GM10266 (cell line): ENCODE measurements at regions not wholly inside any gene's neighbourhood (a gene's known extent, or its start where the extent isn't known, plus 50 kb on each side); places are given as distances from the start of the nearest gene placed in this dataset.
A peak's percentile ranks its signal among the peaks of the same experiment; 100 is the strongest.
"Not testable (repeated sequence)": the region's sequence is repeated elsewhere in the genome, so short reads cannot be mapped to it uniquely, and the experiment has no call there.

Experiments
- DNase-seq: peaks from one replicate; pipeline ENCODE4 v3.0.0; 2012; ENCODE audit errors: extremely low spot score
- CTCF ChIP-seq: IDR thresholded peaks from 2 replicates; pipeline ENCODE4 v1.5.1; 2012; ENCODE audit warnings: mild to moderate bottlenecking, low read depth; ENCODE audit not compliant: control insufficient read depth, insufficient read depth; ENCODE audit errors: missing control alignments

- DNase-seq: no peak
- TF ChIP-seq CTCF: no peak
Measured at GRCh38 chr14:49954171-49954631, 61.3 kb downstream of the ARF6 start.

DNA sequence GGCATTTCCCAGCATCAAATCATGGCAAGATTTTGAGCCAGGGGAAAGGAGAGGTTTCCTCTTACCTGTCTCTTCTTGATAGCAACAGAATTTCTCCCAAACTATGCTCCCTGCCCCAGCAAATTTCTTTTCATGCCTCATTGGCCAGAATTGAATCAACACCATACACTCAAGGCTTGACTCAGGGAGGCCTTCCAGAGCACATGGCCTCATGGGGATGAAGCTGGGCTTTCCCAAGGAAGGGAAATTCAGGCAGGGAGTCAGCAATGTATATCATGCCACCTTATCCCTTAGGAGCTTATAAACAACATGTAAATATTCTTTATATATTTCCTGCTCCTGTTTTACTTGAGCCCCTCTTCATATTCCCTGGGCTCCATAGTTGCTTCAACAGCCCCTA, 62.1 kb downstream of the ARF6 start:
- DNase-seq: no peak

DNA sequence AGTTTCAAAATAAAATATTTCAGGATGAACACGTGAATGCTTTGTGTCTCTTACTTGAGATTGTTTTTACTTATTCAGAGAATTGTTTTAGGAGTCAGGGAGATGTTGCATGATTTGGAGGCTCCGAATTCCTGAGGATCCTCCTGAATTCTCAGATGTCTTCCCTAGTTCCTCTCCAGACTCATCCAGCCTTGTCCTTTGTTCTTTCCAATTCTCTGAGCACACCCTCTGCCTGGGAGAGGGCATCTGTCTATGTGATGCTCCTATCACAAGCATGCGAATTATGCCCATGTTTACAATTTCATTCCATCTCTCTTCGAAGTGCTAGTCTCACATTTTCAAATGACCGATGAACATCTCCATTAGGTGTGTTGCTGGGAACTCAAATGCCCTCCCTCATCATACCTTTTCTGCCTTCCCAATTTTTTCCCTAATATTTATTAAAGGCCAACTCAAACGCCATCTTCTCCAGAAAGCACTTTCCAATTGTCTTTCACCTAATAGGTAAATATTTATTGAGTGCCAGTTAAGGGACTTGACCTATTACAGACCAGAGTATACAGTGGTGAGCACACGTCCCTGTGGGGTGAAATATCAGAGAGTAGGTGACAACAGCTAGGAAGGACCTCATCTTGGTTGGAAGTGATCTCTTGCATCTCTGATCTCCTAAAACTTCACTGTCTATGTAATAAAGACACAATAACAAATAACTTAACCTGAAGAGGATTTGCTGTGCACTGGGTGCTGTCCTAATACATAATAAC, 64.4 kb downstream of the ARF6 start:
- no peak for TF ChIP-seq CTCF
- DNase-seq: no peak

More for the DNA sequence above, 62.1 kb downstream of the ARF6 start:
- no peak for TF ChIP-seq CTCF

DNA sequence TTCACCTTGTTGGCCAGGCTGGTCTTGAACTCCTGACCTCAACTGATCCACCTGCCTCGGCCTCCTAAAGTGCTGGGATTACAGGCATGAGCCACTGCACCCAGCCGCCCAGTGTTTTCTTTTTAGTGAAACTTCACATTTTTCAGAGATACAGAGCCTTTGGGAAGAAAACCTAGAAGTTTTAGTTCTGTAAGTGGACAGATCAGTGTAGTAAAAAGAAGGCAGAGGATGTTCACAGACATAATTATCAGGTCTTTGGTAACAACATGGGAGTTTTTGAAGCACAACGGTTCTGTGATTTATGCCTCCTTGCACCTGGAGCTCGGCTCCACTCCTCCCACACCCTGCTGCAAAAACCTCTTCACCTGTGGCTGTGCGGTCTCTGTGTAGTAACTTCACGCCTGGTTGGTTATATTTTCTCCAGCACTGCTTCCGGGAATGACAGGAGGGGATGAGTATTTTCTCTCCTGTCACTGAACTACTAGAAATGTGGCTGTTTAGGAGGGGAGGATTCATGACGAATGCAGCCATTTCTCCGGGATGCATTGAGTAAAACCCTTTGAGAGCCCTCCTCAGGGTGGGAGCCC, 67.0 kb downstream of the ARF6 start:
- no peak for TF ChIP-seq CTCF
- DNase-seq: peak; percentile 28

DNA sequence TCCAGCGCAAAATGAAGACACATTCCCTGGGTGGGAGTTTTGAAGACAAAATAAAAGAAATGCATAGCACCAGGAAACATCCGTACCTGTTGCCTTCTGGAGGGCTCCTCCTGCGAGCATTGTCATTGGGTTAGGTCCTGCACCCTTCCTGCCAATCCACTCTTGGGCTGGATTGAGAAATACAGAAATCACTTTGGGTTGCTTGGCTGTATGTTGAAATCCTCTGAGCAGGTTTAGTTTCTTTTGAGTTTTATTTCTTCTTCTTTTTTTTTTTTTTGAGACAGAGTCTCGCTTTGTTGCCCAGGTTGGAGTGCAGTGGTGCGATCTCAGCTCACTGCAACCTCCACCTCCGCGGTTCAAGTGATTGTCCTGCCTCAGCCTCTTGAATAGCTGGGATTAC, 67.6 kb downstream of the ARF6 start:
- no peak for TF ChIP-seq CTCF
- no peak for DNase-seq

- DNase-seq: no peak
- no peak for TF ChIP-seq CTCF
Measured at GRCh38 chr14:49961270-49962222, 68.7 kb downstream of the ARF6 start.

- TF ChIP-seq CTCF: no peak
- peak; percentile 51 for DNase-seq
Measured at GRCh38 chr14:49962621-49963020, 69.7 kb downstream of the ARF6 start.

DNA sequence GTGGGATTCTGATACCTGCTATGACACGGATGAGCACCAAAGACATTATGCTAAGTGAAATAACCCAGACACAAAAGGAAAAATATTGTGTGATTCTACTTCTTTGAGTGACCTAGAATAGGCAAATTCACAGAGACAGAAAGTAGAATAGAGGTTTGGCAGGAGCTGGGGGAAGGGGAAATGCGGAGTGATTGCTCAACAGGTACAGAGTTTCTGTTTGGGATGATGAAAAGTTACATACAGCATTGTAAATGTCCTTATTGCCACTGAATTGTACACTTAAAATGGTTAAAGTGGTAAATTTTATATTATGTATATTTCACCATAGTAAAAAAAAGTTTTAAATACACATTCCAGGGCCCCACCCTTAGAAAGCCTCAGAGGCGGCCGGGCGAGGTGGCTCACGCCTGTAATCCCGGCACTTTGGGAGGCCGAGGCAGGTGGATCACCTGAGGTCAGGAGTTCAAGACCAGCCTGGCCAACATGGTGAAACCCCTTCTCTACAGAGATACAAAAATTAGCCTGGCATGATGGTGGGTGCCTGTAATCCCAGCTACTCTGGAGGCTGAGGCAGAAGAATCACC, 72.3 kb downstream of the ARF6 start:
- DNase-seq: not testable (repeated sequence)
